K562 (cell line): ENCODE measurements at regions not wholly inside any gene's neighbourhood (a gene's known extent, or its start where the extent isn't known, plus 50 kb on each side); places are given as distances from the start of the nearest gene placed in this dataset.
"Not testable (repeated sequence)": the region's sequence is repeated elsewhere in the genome, so short reads cannot be mapped to it uniquely, and the experiment has no call there.

Experiments
- ATAC-seq: fragments of 200-7000 bp; cut with Tn5 transposase; 3 replicates; pipeline ENCODE4 v1.9.1; 2020; ENCODE audit warnings: moderate library complexity
- BruUV-seq: library from RNA; stranded (reverse); fragments of 400-500 nt; replicated peaks from 2 replicates; lab custom pipeline; 2021; lab: Mats Ljungman, UMichigan
- CTCF ChIA-PET: fragments of 300-600 bp; formaldehyde crosslinking; extraction: SDS; loops from one replicate; lab custom pipeline; 2021; ENCODE audit warnings: low intra/inter-chr PET ratio; lab: Yijun Ruan, JAX
- POLR2A ChIA-PET: fragments of 300-600, 350-650 bp; sonication (Branson Sonifier 250); formaldehyde crosslinking; extraction: SDS; loops from one replicate; lab custom pipeline; 2021; ENCODE audit warnings: antibody characterized with exemption, inconsistent platforms; lab: Yijun Ruan, JAX
- DNase-seq, 4 experiments: peaks; one replicate each; pipeline versions ENCODE4 v3.0.0 to v3.0.0-alpha.2; 2011 to 2018; ENCODE audit warnings: low spot score in 3 of 4, mixed read lengths in 3 of 4; ENCODE audit errors: extremely low read depth in 1 of 4
- FAIRE-seq: peaks from 2 replicates; lab custom pipeline; 2011; peaks lifted over from hg19 to GRCh38; lab: Jason Lieb, UNC
- H2AFZ ChIP-seq: 2 replicates; pipeline ENCODE4 v1.6.0; 2011; ENCODE audit warnings: low read depth, low read length, control low read depth, inconsistent platforms
- H3K27ac ChIP-seq: fragments of 200-600 bp; 3 replicates; pipeline ENCODE4 v1.8.0; 2011; ENCODE audit warnings: low read depth, mild to moderate bottlenecking, control low read depth, inconsistent platforms, low read length, moderate library complexity, mixed read lengths; ENCODE audit errors: extremely low read depth
- H3K27me3 ChIP-seq, 2 experiments: fragments of 300-600 bp in 1 of 2; 2 replicates in 1 of 2; 3 replicates in 1 of 2; pipeline versions ENCODE4 v1.6.0 to v1.8.0; 2011; ENCODE audit warnings: inconsistent platforms in 2 of 2, low read length in 2 of 2, mild to moderate bottlenecking in 1 of 2, mixed read lengths in 1 of 2, moderate library complexity in 1 of 2; ENCODE audit not compliant: control insufficient read depth in 2 of 2, insufficient read depth in 2 of 2
- H3K36me3 ChIP-seq: fragments of 300-600 bp; 3 replicates; pipeline ENCODE4 v1.8.0; 2011; ENCODE audit warnings: mild to moderate bottlenecking, low read length, inconsistent platforms; ENCODE audit not compliant: control insufficient read depth, insufficient read depth
- H3K4me1 ChIP-seq, 2 experiments: fragments of 200-600 bp in 1 of 2; replicated peaks in 1 of 2; 2 replicates in 1 of 2; 3 replicates in 1 of 2; pipeline versions ENCODE4 v1.5.1 to v1.8.0; 2011; ENCODE audit warnings: inconsistent platforms in 2 of 2, low read length in 2 of 2, mild to moderate bottlenecking in 1 of 2, mixed read lengths in 1 of 2, moderate library complexity in 1 of 2; ENCODE audit not compliant: control insufficient read depth in 2 of 2, insufficient read depth in 2 of 2
- H3K4me2 ChIP-seq: 2 replicates; pipeline ENCODE4 v1.6.1; 2011; ENCODE audit warnings: low read length, control low read depth, inconsistent platforms, mixed read lengths; ENCODE audit not compliant: insufficient read depth
- H3K4me3 ChIP-seq: fragments of 200-600 bp; sonication (generic), shearing (Covaris generic); 2 replicates; pipeline ENCODE4 v1.5.1; 2016; ENCODE audit warnings: control low read depth, inconsistent platforms
- H3K79me2 ChIP-seq: fragments of 200-600 bp; 3 replicates; pipeline ENCODE4 v1.8.0; 2011; ENCODE audit warnings: low read length, inconsistent platforms; ENCODE audit not compliant: control insufficient read depth, insufficient read depth
- H3K9ac ChIP-seq, 2 experiments: 2 replicates each; pipeline versions ENCODE4 v1.6.0 to v1.6.1; 2011; ENCODE audit warnings: low read depth in 2 of 2, low read length in 2 of 2, control low read depth in 1 of 2, inconsistent platforms in 1 of 2, mild to moderate bottlenecking in 1 of 2, mixed read lengths in 1 of 2; ENCODE audit not compliant: insufficient read depth in 1 of 2
- H3K9me1 ChIP-seq: one replicate; pipeline ENCODE4 v1.6.0; 2011; ENCODE audit warnings: inconsistent platforms, mild to moderate bottlenecking, low read length, moderate library complexity; ENCODE audit not compliant: control insufficient read depth, insufficient read depth
- H3K9me3 ChIP-seq: replicated peaks from 2 replicates; pipeline ENCODE4 v1.5.1; 2011; ENCODE audit warnings: low read depth, low read length, inconsistent platforms; ENCODE audit not compliant: control insufficient read depth, insufficient read depth
- H4K20me1 ChIP-seq: replicated peaks from 2 replicates; pipeline ENCODE4 v1.6.1; 2011; ENCODE audit warnings: low read length, inconsistent platforms, mixed read lengths; ENCODE audit not compliant: control insufficient read depth, insufficient read depth
- EHMT2 ChIP-seq: fragments of 450-650 bp; IDR thresholded peaks from 2 replicates; pipeline ENCODE4 v1.6.1; 2018; ENCODE audit warnings: antibody characterized with exemption
- NFRKB ChIP-seq: fragments of 450-650 bp; IDR thresholded peaks from 2 replicates; pipeline ENCODE4 v1.6.1; 2016; ENCODE audit warnings: low read depth
- TCFL5 ChIP-seq: fragments of 250-450 bp; sonication (Bioruptor Pico); conservative IDR thresholded peaks from 2 replicates; pipeline ENCODE4 v1.6.1; 2021; ENCODE audit warnings: mild to moderate bottlenecking, moderate library complexity, matching md5 sums
- ZMIZ1 ChIP-seq, 2 experiments: fragments of 150-350 bp in 1 of 2; IDR thresholded peaks; 2 replicates each; pipeline ENCODE4 v1.6.1; 2012 to 2016; ENCODE audit warnings: low read depth in 2 of 2, low read length in 2 of 2, mild to moderate bottlenecking in 1 of 2, moderate library complexity in 1 of 2
- WGBS: fragments of 100-300 bp; shearing (Covaris generic); methylation state at CpG from one replicate; pipeline ENCODE4 v1.1.6; 2016; ENCODE audit warnings: low coverage, mixed read lengths; ENCODE audit not compliant: insufficient coverage; ENCODE audit errors: missing lambda C conversion rate; 5-methylcytosine and 5-hydroxymethylcytosine counted together
- in situ Hi-C: fragments of 300-500 bp; cut with MboI; formaldehyde crosslinking; loops from 4 replicates; pipeline ENCODE4 v1.15.0; 2018; ENCODE audit warnings: inconsistent platforms, mixed read lengths
- intact Hi-C: fragments of 100-400 bp; cut with micrococcal nuclease; formaldehyde crosslinking; loops from 2 replicates; pipeline ENCODE4 v1.14.2; 2022
- TF ChIP-seq, protein P1 (sequence below): sonication (generic); formaldehyde crosslinking; IDR thresholded peaks from 2 replicates; pipeline ENCODE4 v1.8.1; 2022; ENCODE audit warnings: missing genetic modification reagents

- H4K20me1 ChIP-seq: no peaks in the 10 kb centered on the region
- H3K4me3 ChIP-seq: no peak overlapping the region
- DNase-seq: no peak
- BruUV-seq: no TSS peak
- no peaks in the 10 kb centered on the region for H3K27me3 ChIP-seq
- POLR2A ChIA-PET: no interaction called here
- intact Hi-C loops (no loop called here), in situ Hi-C loops (no loop called here)
- H3K9me1 ChIP-seq: no peaks in the 10 kb centered on the region
- ATAC-seq: no peak
- H3K9me3 ChIP-seq: no peaks in the 10 kb centered on the region
- WGBS: 2% methylated on average over 5 of the region's 5 CpGs
- H3K27ac ChIP-seq: no peak overlapping the region
- no peaks in the 10 kb centered on the region for H3K4me1 ChIP-seq
- no peak overlapping the region for H2AFZ ChIP-seq
- CTCF ChIA-PET: no interaction called here
- TF ChIP-seq NFRKB: no peak
- no peak for TF ChIP-seq TCFL5 (CRISPR knock-in tag)
- TF ChIP-seq ZMIZ1 (IDR thresholded peaks at IDR 0.05; ENCODE audit: low read depth in 2 of 2, low read length in 2 of 2): no peak
- TF ChIP-seq, protein P1, sequence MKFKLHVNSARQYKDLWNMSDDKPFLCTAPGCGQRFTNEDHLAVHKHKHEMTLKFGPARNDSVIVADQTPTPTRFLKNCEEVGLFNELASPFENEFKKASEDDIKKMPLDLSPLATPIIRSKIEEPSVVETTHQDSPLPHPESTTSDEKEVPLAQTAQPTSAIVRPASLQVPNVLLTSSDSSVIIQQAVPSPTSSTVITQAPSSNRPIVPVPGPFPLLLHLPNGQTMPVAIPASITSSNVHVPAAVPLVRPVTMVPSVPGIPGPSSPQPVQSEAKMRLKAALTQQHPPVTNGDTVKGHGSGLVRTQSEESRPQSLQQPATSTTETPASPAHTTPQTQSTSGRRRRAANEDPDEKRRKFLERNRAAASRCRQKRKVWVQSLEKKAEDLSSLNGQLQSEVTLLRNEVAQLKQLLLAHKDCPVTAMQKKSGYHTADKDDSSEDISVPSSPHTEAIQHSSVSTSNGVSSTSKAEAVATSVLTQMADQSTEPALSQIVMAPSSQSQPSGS (CRISPR knock-in tag): no peak
- no peak for TF ChIP-seq EHMT2
- H3K9ac ChIP-seq: no peak overlapping the region
- no peak for FAIRE-seq
- H3K36me3 ChIP-seq: no peaks in the 10 kb centered on the region
- no peak overlapping the region for H3K4me2 ChIP-seq
- no peaks in the 10 kb centered on the region for H3K79me2 ChIP-seq
Observed at GRCh38 chr2:95674186-95674585, 82.4 kb downstream of the TRIM43 start.

- H3K9me3 ChIP-seq, H3K27ac ChIP-seq, ATAC-seq, DNase-seq, H3K79me2 ChIP-seq, H4K20me1 ChIP-seq, H2AFZ ChIP-seq, intact Hi-C loops, POLR2A ChIA-PET, H3K4me1 ChIP-seq, H3K36me3 ChIP-seq, in situ Hi-C loops, H3K9ac ChIP-seq, H3K27me3 ChIP-seq, H3K4me2 ChIP-seq, H3K4me3 ChIP-seq, FAIRE-seq, BruUV-seq, CTCF ChIA-PET, H3K9me1 ChIP-seq: not testable (repeated sequence)
- WGBS: 0% methylated on average over 1 of the region's 1 CpG
Observed at GRCh38 chr2:95676573-95676972, 84.8 kb downstream of the TRIM43 start.
